Activated CD8-positive, alpha-beta T cell treated with anti-CD3 and anti-CD28 coated beads for 36 hours (primary cell): ENCODE measurements at regions not wholly inside any gene's neighbourhood (a gene's known extent, or its start where the extent isn't known, plus 50 kb on each side); places are given as distances from the start of the nearest gene placed in this dataset.

Experiments used
- ATAC-seq: fragments of 200-7000 bp; cut with Tn5 transposase; one replicate; pipeline ENCODE4 v1.10.0; 2021; ENCODE audit warnings: mild to moderate bottlenecking, moderate library complexity
- CTCF ChIA-PET: fragments of 350-600 bp; sonication (Branson Sonifier 250); formaldehyde crosslinking; loops from one replicate; lab custom pipeline; 2021; ENCODE audit warnings: antibody characterized with exemption; lab: Charles Lee
- POLR2A ChIA-PET: fragments of 350-600 bp; sonication (Branson Sonifier 250); formaldehyde crosslinking; loops from one replicate; lab custom pipeline; 2021; ENCODE audit warnings: antibody characterized with exemption; lab: Charles Lee
- DNase-seq: peaks from one replicate; pipeline ENCODE4 v3.0.0-alpha.2; 2020
- H3K27ac Mint-ChIP-seq: one replicate; pipeline ENCODE4 v1.8.0; 2021; ENCODE audit warnings: mild to moderate bottlenecking, mixed read lengths
- H3K27me3 Mint-ChIP-seq: one replicate; pipeline ENCODE4 v1.8.0; 2021; ENCODE audit warnings: mixed read lengths
- H3K36me3 Mint-ChIP-seq: one replicate; pipeline ENCODE4 v1.8.0; 2021; ENCODE audit warnings: low read depth, mixed read lengths
- H3K4me1 Mint-ChIP-seq: one replicate; pipeline ENCODE4 v1.8.0; 2021; ENCODE audit warnings: low read depth, mixed read lengths
- H3K4me3 Mint-ChIP-seq: one replicate; pipeline ENCODE4 v1.8.0; 2021; ENCODE audit warnings: mild to moderate bottlenecking, moderate library complexity, mixed read lengths
- H3K9me3 Mint-ChIP-seq: one replicate; pipeline ENCODE4 v1.8.0; 2021; ENCODE audit warnings: mixed read lengths
- intact Hi-C: fragments of 100-400 bp; cut with micrococcal nuclease; formaldehyde crosslinking; loops from one replicate; pipeline ENCODE4 v1.10.0; 2022
- TF ChIP-seq, protein P1 (sequence below): fragments of 200-600 bp; IDR thresholded peaks from one replicate; pipeline ENCODE4 v1.8.0; 2022; ENCODE audit warnings: antibody characterized with exemption, mild to moderate bottlenecking

- peak; percentile 65 for DNase-seq
- H3K27ac Mint-ChIP-seq = peak overlapping the region; percentile 35
- peaks cover 9% of the 10 kb centered on the region for H3K27me3 Mint-ChIP-seq
- H3K4me1 Mint-ChIP-seq = peaks cover 15% of the 10 kb centered on the region
- no peaks in the 10 kb centered on the region for H3K36me3 Mint-ChIP-seq
- TF ChIP-seq, protein P1, sequence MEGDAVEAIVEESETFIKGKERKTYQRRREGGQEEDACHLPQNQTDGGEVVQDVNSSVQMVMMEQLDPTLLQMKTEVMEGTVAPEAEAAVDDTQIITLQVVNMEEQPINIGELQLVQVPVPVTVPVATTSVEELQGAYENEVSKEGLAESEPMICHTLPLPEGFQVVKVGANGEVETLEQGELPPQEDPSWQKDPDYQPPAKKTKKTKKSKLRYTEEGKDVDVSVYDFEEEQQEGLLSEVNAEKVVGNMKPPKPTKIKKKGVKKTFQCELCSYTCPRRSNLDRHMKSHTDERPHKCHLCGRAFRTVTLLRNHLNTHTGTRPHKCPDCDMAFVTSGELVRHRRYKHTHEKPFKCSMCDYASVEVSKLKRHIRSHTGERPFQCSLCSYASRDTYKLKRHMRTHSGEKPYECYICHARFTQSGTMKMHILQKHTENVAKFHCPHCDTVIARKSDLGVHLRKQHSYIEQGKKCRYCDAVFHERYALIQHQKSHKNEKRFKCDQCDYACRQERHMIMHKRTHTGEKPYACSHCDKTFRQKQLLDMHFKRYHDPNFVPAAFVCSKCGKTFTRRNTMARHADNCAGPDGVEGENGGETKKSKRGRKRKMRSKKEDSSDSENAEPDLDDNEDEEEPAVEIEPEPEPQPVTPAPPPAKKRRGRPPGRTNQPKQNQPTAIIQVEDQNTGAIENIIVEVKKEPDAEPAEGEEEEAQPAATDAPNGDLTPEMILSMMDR = no peak
- H3K4me3 Mint-ChIP-seq = no peak overlapping the region
- no peaks in the 10 kb centered on the region for H3K9me3 Mint-ChIP-seq
- ChIA-PET POLR2A (interaction anchor here (1.3 kb wide), 1 partner anchor 22 kb away, joined by 3 read pairs; no protein-coding TSS in a partner anchor), CTCF (interaction anchor here (0.8 to 1.4 kb wide), 4 partner anchors 23 to 136 kb away, joined by 3 to 5 read pairs (median 3); no protein-coding TSS in a partner anchor)
- ATAC-seq = peak; percentile 92
- intact Hi-C loops = no loop called here
Measured at GRCh38 chr11:119509969-119510401, 87.0 kb upstream of the THY1 start.

GRCh38 chr11:119509282-119509841 is 86.4 kb upstream of the THY1 start:
- Mint-ChIP-seq H3K27ac (no peak overlapping the region), H3K36me3 (no peaks in the 10 kb centered on the region), H3K4me3 (no peak overlapping the region), H3K27me3 (peaks cover 7% of the 10 kb centered on the region), H3K4me1 (peaks cover 15% of the 10 kb centered on the region), H3K9me3 (no peaks in the 10 kb centered on the region)
- ATAC-seq = peak; percentile 34
- intact Hi-C loops = no loop called here
- DNase-seq = peak; percentile 10
- POLR2A ChIA-PET = interaction anchor here (1.3 kb wide), 1 partner anchor 23 kb away, joined by 3 read pairs; no protein-coding TSS in a partner anchor
- CTCF ChIA-PET = interaction anchor here (0.8 to 1.4 kb wide), 3 partner anchors 25 to 135 kb away, joined by 3 to 5 read pairs (median 3); no protein-coding TSS in a partner anchor
- TF ChIP-seq, protein P1 = no peak

DNA sequence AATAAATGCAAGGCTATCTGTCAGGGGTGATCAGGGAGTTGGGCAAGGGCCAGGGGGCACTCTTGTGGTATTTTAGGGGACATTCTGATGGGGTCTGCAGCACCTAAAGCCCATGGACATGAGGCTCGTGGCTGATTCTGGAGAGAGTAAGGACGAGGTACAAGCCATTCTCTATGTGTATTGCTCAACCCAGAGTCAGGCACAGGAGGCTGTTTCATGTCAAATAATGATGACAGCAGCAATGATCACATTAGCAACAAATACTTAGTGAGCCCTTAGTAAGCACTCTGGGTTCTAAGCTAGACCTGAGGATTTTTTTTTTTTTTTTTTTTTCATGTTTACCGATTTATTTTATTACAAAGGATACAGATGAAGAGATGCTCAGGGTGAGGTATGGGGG is 83.5 kb upstream of the THY1 start:
- Mint-ChIP-seq H3K9me3 (no peaks in the 10 kb centered on the region), H3K36me3 (no peaks in the 10 kb centered on the region), H3K27me3 (peaks cover 10% of the 10 kb centered on the region), H3K27ac (no peak overlapping the region), H3K4me3 (no peak overlapping the region), H3K4me1 (peaks cover 15% of the 10 kb centered on the region)
- DNase-seq (no peak), ATAC-seq (no peak)
- TF ChIP-seq, protein P1 = no peak
- intact Hi-C loops = no loop called here
- CTCF ChIA-PET = no interaction called here
- POLR2A ChIA-PET = no interaction called here

DNA sequence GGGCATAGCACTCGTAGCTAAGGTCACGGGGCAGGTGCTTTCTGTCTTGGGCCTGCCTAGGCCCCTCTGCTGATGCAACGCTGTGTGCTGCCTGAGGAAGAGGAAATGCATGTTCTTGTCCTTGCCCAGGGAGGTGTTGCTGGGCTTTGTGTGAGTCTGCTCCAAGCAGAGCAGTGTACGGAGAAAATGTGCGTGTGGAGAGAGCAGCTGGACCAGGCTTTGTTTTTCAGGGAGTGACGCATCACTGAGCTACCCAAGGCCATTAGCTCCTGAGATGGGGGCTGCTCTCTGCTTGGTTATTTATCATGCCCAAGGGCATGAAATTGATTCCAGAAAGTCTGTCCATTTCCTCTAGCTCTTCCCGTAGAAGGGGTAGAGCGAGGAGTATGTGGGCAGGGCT is 82.9 kb upstream of the THY1 start:
- H3K27me3 Mint-ChIP-seq = peaks cover 9% of the 10 kb centered on the region
- intact Hi-C loops = no loop called here
- ATAC-seq (no peak), DNase-seq (no peak)
- H3K9me3 Mint-ChIP-seq = no peaks in the 10 kb centered on the region
- H3K36me3 Mint-ChIP-seq = no peaks in the 10 kb centered on the region
- TF ChIP-seq, protein P1 = no peak
- H3K4me1 Mint-ChIP-seq = peaks cover 15% of the 10 kb centered on the region
- ChIA-PET CTCF (no interaction called here), POLR2A (no interaction called here)
- H3K27ac Mint-ChIP-seq = no peak overlapping the region
- no peak overlapping the region for H3K4me3 Mint-ChIP-seq

DNA sequence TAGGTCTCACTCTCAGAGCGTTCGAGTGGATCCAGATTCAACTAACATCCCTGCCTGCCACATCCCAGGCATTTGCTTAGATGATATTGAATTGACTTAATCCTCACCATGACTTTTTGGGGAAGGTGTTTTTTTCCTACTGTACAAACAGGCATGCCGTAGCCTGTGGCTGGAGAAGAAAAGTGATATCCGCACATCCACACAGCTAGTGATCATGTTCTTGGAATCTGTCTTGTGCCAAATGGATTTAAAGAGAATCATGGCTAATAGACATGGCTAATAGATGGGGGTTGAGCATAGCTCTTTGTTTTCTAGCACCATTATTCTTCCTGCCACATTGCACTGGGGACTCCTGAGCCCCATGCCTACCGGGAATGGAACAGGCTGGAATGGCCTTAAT is 82.1 kb upstream of the THY1 start:
- intact Hi-C loops = no loop called here
- POLR2A ChIA-PET = no interaction called here
- Mint-ChIP-seq H3K27me3 (peaks cover 9% of the 10 kb centered on the region), H3K36me3 (no peaks in the 10 kb centered on the region), H3K4me3 (no peak overlapping the region), H3K27ac (no peak overlapping the region), H3K4me1 (peaks cover 9% of the 10 kb centered on the region), H3K9me3 (no peaks in the 10 kb centered on the region)
- TF ChIP-seq, protein P1 = no peak
- DNase-seq = no peak
- CTCF ChIA-PET = no interaction called here
- no peak for ATAC-seq
